BLaER1 treated with 17β-estradiol and CSF1 and Interleukin-3, amounts not matched to agents 10 nM and 100 nM (cell line): ENCODE measurements at regions not wholly inside any gene's neighbourhood (a gene's known extent, or its start where the extent isn't known, plus 50 kb on each side); places are given as distances from the start of the nearest gene placed in this dataset.
A peak's percentile ranks its signal among the peaks of the same experiment; 100 is the strongest.

Experiments
- H3K27ac ChIP-seq, 11 experiments: shearing (Covaris generic); formaldehyde crosslinking; 2 replicates each; pipeline ENCODE4 v1.8.1; 2022
- H3K27me3 ChIP-seq, 11 experiments: shearing (Covaris generic); formaldehyde crosslinking; 2 replicates each; pipeline ENCODE4 v1.8.1; 2022
- H3K36me3 ChIP-seq, 11 experiments: shearing (Covaris generic); formaldehyde crosslinking; 2 replicates each; pipeline ENCODE4 v1.8.1; 2022
- H3K4me1 ChIP-seq, 10 experiments: shearing (Covaris generic); formaldehyde crosslinking; 2 replicates each; pipeline ENCODE4 v1.8.1; 2022
- H3K4me2 ChIP-seq, 11 experiments: shearing (Covaris generic); formaldehyde crosslinking; 2 replicates each; pipeline ENCODE4 v1.8.1; 2022
- H3K4me3 ChIP-seq, 10 experiments: shearing (Covaris generic); formaldehyde crosslinking; 2 replicates each; pipeline ENCODE4 v1.8.1; 2022
- H3K9ac ChIP-seq, 11 experiments: shearing (Covaris generic); formaldehyde crosslinking; 2 replicates each; pipeline ENCODE4 v1.8.1; 2022
- H3K9me3 ChIP-seq, 11 experiments: shearing (Covaris generic); formaldehyde crosslinking; replicated peaks in 1 of 11; 2 replicates each; pipeline ENCODE4 v1.8.1; 2022
- H4K20me1 ChIP-seq, 11 experiments: shearing (Covaris generic); formaldehyde crosslinking; 2 replicates each; pipeline ENCODE4 v1.8.1; 2022
- Cebpa-rat ChIP-seq, 11 experiments: shearing (Covaris generic); IDR thresholded peaks; 2 replicates each; pipeline ENCODE4 v1.8.1; 2022

- TF ChIP-seq Cebpa-rat (IDR thresholded peaks at IDR 0.05) = no peak
- Histone ChIP-seq H3K9ac (no peak overlapping the region), H3K4me3 (no peak overlapping the region), H3K4me1 (no peaks in the 10 kb centered on the region), H4K20me1 (no peaks in the 10 kb centered on the region), H3K9me3 (no peaks in the 10 kb centered on the region), H3K27me3 (no peaks in the 10 kb centered on the region), H3K4me2 (no peak overlapping the region), H3K27ac (no peak overlapping the region), H3K36me3 (no peaks in the 10 kb centered on the region)
Measured at GRCh38 chr1:95575291-95575690, 341.3 kb downstream of the RWDD3 start.

GRCh38 chr1:95578462-95578861 lies 344.5 kb downstream of the RWDD3 start:
- no peaks in the 10 kb centered on the region for H3K9me3 ChIP-seq
- no peak overlapping the region for H3K27ac ChIP-seq
- no peak for TF ChIP-seq Cebpa-rat (IDR thresholded peaks at IDR 0.05)
- no peaks in the 10 kb centered on the region for H4K20me1 ChIP-seq
- no peak overlapping the region for H3K9ac ChIP-seq
- H3K4me3 ChIP-seq = no peak overlapping the region
- H3K27me3 ChIP-seq = no peaks in the 10 kb centered on the region
- no peaks in the 10 kb centered on the region for H3K36me3 ChIP-seq
- no peak overlapping the region for H3K4me2 ChIP-seq
- no peaks in the 10 kb centered on the region for H3K4me1 ChIP-seq

GRCh38 chr1:95582191-95582590 lies 348.2 kb downstream of the RWDD3 start:
- TF ChIP-seq Cebpa-rat (IDR thresholded peaks at IDR 0.05) = no peak

GRCh38 chr1:95582746-95583145 lies 348.7 kb downstream of the RWDD3 start:
- H3K9me3 ChIP-seq = no peaks in the 10 kb centered on the region
- no peak overlapping the region for H3K9ac ChIP-seq
- no peaks in the 10 kb centered on the region for H3K36me3 ChIP-seq
- H3K4me1 ChIP-seq = no peaks in the 10 kb centered on the region
- no peak overlapping the region for H3K4me2 ChIP-seq
- H3K27ac ChIP-seq = no peak overlapping the region
- no peaks in the 10 kb centered on the region for H3K27me3 ChIP-seq
- H4K20me1 ChIP-seq = no peaks in the 10 kb centered on the region
- no peak for TF ChIP-seq Cebpa-rat (IDR thresholded peaks at IDR 0.05)
- H3K4me3 ChIP-seq = no peak overlapping the region

More at GRCh38 chr1:95582191-95582590, 348.2 kb downstream of the RWDD3 start:
- Histone ChIP-seq H3K27ac (no peak overlapping the region), H3K36me3 (no peaks in the 10 kb centered on the region), H3K4me1 (no peaks in the 10 kb centered on the region), H3K4me3 (no peak overlapping the region), H3K4me2 (no peak overlapping the region), H3K9ac (no peak overlapping the region), H3K9me3 (no peaks in the 10 kb centered on the region), H3K27me3 (no peaks in the 10 kb centered on the region), H4K20me1 (no peaks in the 10 kb centered on the region)

GRCh38 chr1:95583661-95584210 lies 349.7 kb downstream of the RWDD3 start:
- no peak for TF ChIP-seq Cebpa-rat (IDR thresholded peaks at IDR 0.05)
- Histone ChIP-seq H3K9me3 (peaks cover 0 to 5% (median 0%) of the 10 kb centered on the region in 11 experiments; a peak in 1 of 22 replicates), H3K27me3 (no peaks in the 10 kb centered on the region), H4K20me1 (no peaks in the 10 kb centered on the region), H3K4me2 (no peak overlapping the region), H3K4me3 (no peak overlapping the region), H3K4me1 (no peaks in the 10 kb centered on the region), H3K36me3 (no peaks in the 10 kb centered on the region), H3K9ac (no peak overlapping the region), H3K27ac (no peak overlapping the region)

- Histone ChIP-seq H4K20me1 (no peaks in the 10 kb centered on the region), H3K27me3 (no peaks in the 10 kb centered on the region), H3K4me3 (no peak overlapping the region), H3K4me2 (no peak overlapping the region), H3K9me3 (peaks cover 0 to 5% (median 0%) of the 10 kb centered on the region in 11 experiments; a peak in 1 of 22 replicates), H3K27ac (no peak overlapping the region), H3K4me1 (no peaks in the 10 kb centered on the region), H3K9ac (no peak overlapping the region), H3K36me3 (no peaks in the 10 kb centered on the region)
- no peak for TF ChIP-seq Cebpa-rat (IDR thresholded peaks at IDR 0.05)
Measured at GRCh38 chr1:95584315-95584714, 350.3 kb downstream of the RWDD3 start.

- Histone ChIP-seq H3K9me3 (peaks cover 0 to 7% (median 0%) of the 10 kb centered on the region in 11 experiments; a peak in 1 of 22 replicates), H3K27me3 (no peaks in the 10 kb centered on the region), H4K20me1 (no peaks in the 10 kb centered on the region), H3K9ac (no peak overlapping the region), H3K4me3 (no peak overlapping the region), H3K27ac (no peak overlapping the region), H3K4me2 (no peak overlapping the region), H3K4me1 (peaks cover 0 to 9% (median 0%) of the 10 kb centered on the region in 10 experiments; a peak in 3 of 20 replicates), H3K36me3 (no peaks in the 10 kb centered on the region)
- no peak for TF ChIP-seq Cebpa-rat (IDR thresholded peaks at IDR 0.05)
Measured at GRCh38 chr1:95604771-95605170, 370.8 kb downstream of the RWDD3 start.

- Histone ChIP-seq H3K4me1 (peaks cover 0 to 8% (median 0%) of the 10 kb centered on the region in 10 experiments; a peak in 3 of 20 replicates), H3K27me3 (no peaks in the 10 kb centered on the region), H3K9me3 (peaks cover 0 to 3% (median 0%) of the 10 kb centered on the region in 11 experiments; a peak in 1 of 22 replicates), H3K27ac (no peak overlapping the region), H3K9ac (no peak overlapping the region), H3K4me2 (no peak overlapping the region), H3K36me3 (no peaks in the 10 kb centered on the region), H4K20me1 (no peaks in the 10 kb centered on the region), H3K4me3 (no peak overlapping the region)
- no peak for TF ChIP-seq Cebpa-rat (IDR thresholded peaks at IDR 0.05)
Measured at GRCh38 chr1:95614197-95614596, 380.2 kb downstream of the RWDD3 start.

GRCh38 chr1:95615421-95615820 lies 381.4 kb downstream of the RWDD3 start:
- Histone ChIP-seq H3K36me3 (no peaks in the 10 kb centered on the region), H3K4me1 (peaks cover 0 to 8% (median 0%) of the 10 kb centered on the region in 10 experiments; a peak in 3 of 20 replicates), H3K9ac (no peak overlapping the region), H3K4me2 (no peak overlapping the region), H3K4me3 (no peak overlapping the region), H3K9me3 (no peaks in the 10 kb centered on the region), H3K27me3 (no peaks in the 10 kb centered on the region), H3K27ac (no peak overlapping the region), H4K20me1 (no peaks in the 10 kb centered on the region)
- no peak for TF ChIP-seq Cebpa-rat (IDR thresholded peaks at IDR 0.05)

GRCh38 chr1:95620076-95620475 lies 386.1 kb downstream of the RWDD3 start:
- no peaks in the 10 kb centered on the region for H3K36me3 ChIP-seq
- peaks cover 0 to 24% (median 2%) of the 10 kb centered on the region in 10 experiments; a peak in 8 of 20 replicates for H3K4me1 ChIP-seq
- H3K4me3 ChIP-seq = no peak overlapping the region
- no peaks in the 10 kb centered on the region for H4K20me1 ChIP-seq
- H3K27ac ChIP-seq = no peak overlapping the region
- TF ChIP-seq Cebpa-rat (IDR thresholded peaks at IDR 0.05) = no peak
- H3K27me3 ChIP-seq = no peaks in the 10 kb centered on the region
- H3K9ac ChIP-seq = no peak overlapping the region
- H3K4me2 ChIP-seq = peak overlapping the region in 1 of 11 experiments; percentile 2; a peak in 1 of 22 replicates
- no peaks in the 10 kb centered on the region for H3K9me3 ChIP-seq
